GM23338 (cell line): ENCODE measurements at regions not wholly inside any gene's neighbourhood (a gene's known extent, or its start where the extent isn't known, plus 50 kb on each side); places are given as distances from the start of the nearest gene placed in this dataset.

ENCODE experiments used
- ATAC-seq: fragments of 200-7000 bp; cut with Tn5 transposase; 3 replicates; pipeline ENCODE4 v1.9.1; 2020
- DNase-seq: peaks from one replicate; pipeline ENCODE4 v3.0.0-alpha.2; 2015; ENCODE audit warnings: low spot score
- H2AFZ ChIP-seq: fragments of 200-600 bp; sonication (generic); 2 replicates; pipeline ENCODE4 v1.8.0; 2016; ENCODE audit warnings: antibody characterized with exemption, mild to moderate bottlenecking, moderate library complexity
- H3F3A ChIP-seq: fragments of 200-600 bp; sonication (generic); replicated peaks from 2 replicates; pipeline ENCODE4 v1.8.0; 2017; ENCODE audit warnings: antibody characterized with exemption, mixed run types, low read depth
- H3K27ac ChIP-seq: fragments of 200-600 bp; sonication (generic); 2 replicates; pipeline ENCODE4 v1.6.1; 2016; ENCODE audit warnings: low read depth
- H3K27me3 ChIP-seq: fragments of 200-600 bp; sonication (generic); 2 replicates; pipeline ENCODE4 v1.8.0; 2016; ENCODE audit warnings: mild to moderate bottlenecking, mixed run types, moderate library complexity; ENCODE audit not compliant: insufficient read depth
- H3K36me3 ChIP-seq: fragments of 200-600 bp; sonication (generic); 2 replicates; pipeline ENCODE4 v1.8.0; 2016; ENCODE audit warnings: mild to moderate bottlenecking; ENCODE audit not compliant: insufficient read depth
- H3K4me1 ChIP-seq: fragments of 200-600 bp; sonication (generic); 2 replicates; pipeline ENCODE4 v1.8.0; 2016; ENCODE audit warnings: mild to moderate bottlenecking, moderate library complexity; ENCODE audit not compliant: insufficient read depth
- H3K4me2 ChIP-seq: fragments of 200-600 bp; sonication (generic); 2 replicates; pipeline ENCODE4 v1.7.1; 2017; ENCODE audit warnings: mixed run types
- H3K4me3 ChIP-seq: fragments of 200-600 bp; sonication (generic); 2 replicates; pipeline ENCODE4 v1.6.1; 2016; ENCODE audit warnings: mixed run types
- H3K79me2 ChIP-seq: fragments of 200-600 bp; sonication (generic); replicated peaks from 2 replicates; pipeline ENCODE4 v1.8.0; 2017; ENCODE audit warnings: mild to moderate bottlenecking; ENCODE audit not compliant: insufficient read depth
- H3K9me2 ChIP-seq: fragments of 200-600 bp; sonication (generic); 2 replicates; pipeline ENCODE4 v1.8.0; 2017; ENCODE audit not compliant: insufficient read depth
- H4K20me1 ChIP-seq: fragments of 200-600 bp; sonication (generic); replicated peaks from 2 replicates; pipeline ENCODE4 v1.8.0; 2017; ENCODE audit warnings: mild to moderate bottlenecking; ENCODE audit not compliant: insufficient read depth
- H3K27ac Mint-ChIP-seq: 2 replicates; pipeline ENCODE4 v1.8.0; 2020; ENCODE audit warnings: inconsistent platforms, mild to moderate bottlenecking, moderate library complexity, mixed read lengths
- H3K27me3 Mint-ChIP-seq: 3 replicates; pipeline ENCODE4 v1.8.0; 2022; ENCODE audit warnings: low read depth, mild to moderate bottlenecking, moderate library complexity, mixed read lengths, inconsistent platforms; ENCODE audit not compliant: insufficient read depth, poor library complexity
- H3K36me3 Mint-ChIP-seq: 3 replicates; pipeline ENCODE4 v1.8.0; 2021; ENCODE audit warnings: low read depth, mild to moderate bottlenecking, inconsistent platforms, moderate library complexity, mixed read lengths
- H3K4me1 Mint-ChIP-seq: 3 replicates; pipeline ENCODE4 v1.8.0; 2020; ENCODE audit warnings: mild to moderate bottlenecking, inconsistent platforms, mixed read lengths
- H3K4me3 Mint-ChIP-seq: 3 replicates; pipeline ENCODE4 v1.8.0; 2021; ENCODE audit warnings: moderate library complexity, mild to moderate bottlenecking, inconsistent platforms, mixed read lengths
- H3K9me3 Mint-ChIP-seq: 3 replicates; pipeline ENCODE4 v1.8.0; 2020; ENCODE audit warnings: moderate library complexity, mild to moderate bottlenecking, inconsistent platforms, mixed read lengths
- EZH2 ChIP-seq: fragments of 200-600 bp; sonication (generic); IDR thresholded peaks from one replicate; pipeline ENCODE4 v1.8.0; 2017; ENCODE audit warnings: antibody characterized with exemption, mild to moderate bottlenecking, low read depth; ENCODE audit not compliant: unreplicated experiment
- EZH2phosphoT487 ChIP-seq: fragments of 200-600 bp; sonication (generic); IDR thresholded peaks from one replicate; pipeline ENCODE4 v1.8.1; 2018; ENCODE audit warnings: antibody characterized with exemption; ENCODE audit not compliant: unreplicated experiment
- JUNB ChIP-seq: IDR thresholded peaks from one replicate; pipeline ENCODE4 v1.6.1; 2016; ENCODE audit warnings: antibody characterized with exemption; ENCODE audit not compliant: unreplicated experiment
- NANOG ChIP-seq: IDR thresholded peaks from 2 replicates; pipeline ENCODE4 v1.6.1; 2016; ENCODE audit warnings: antibody characterized with exemption, borderline replicate concordance
- POLR2AphosphoS5 ChIP-seq: IDR thresholded peaks from 2 replicates; pipeline ENCODE4 v1.6.1; 2016; ENCODE audit warnings: antibody characterized with exemption, low read depth
- STAT1 ChIP-seq: IDR thresholded peaks from one replicate; pipeline ENCODE4 v1.6.1; 2016; ENCODE audit warnings: antibody characterized with exemption; ENCODE audit not compliant: unreplicated experiment
- ZNF114 ChIP-seq: fragments of 250-450 bp; sonication (Bioruptor Pico); IDR thresholded peaks from 2 replicates; pipeline ENCODE4 v1.5.0; 2020; ENCODE audit warnings: mild to moderate bottlenecking, moderate library complexity
- ZNF331 ChIP-seq: fragments of 250-450 bp; sonication (Bioruptor Pico); IDR thresholded peaks from 2 replicates; pipeline ENCODE4 v1.5.0; 2020; ENCODE audit warnings: low read depth, mild to moderate bottlenecking, moderate library complexity
- TF ChIP-seq, protein P1 (sequence below): IDR thresholded peaks from one replicate; pipeline ENCODE4 v1.6.1; 2018; ENCODE audit warnings: antibody characterized with exemption; ENCODE audit not compliant: unreplicated experiment
- TF ChIP-seq, protein P2 (sequence below), 2 experiments: fragments of 200-600 bp in 1 of 2; sonication (generic) in 1 of 2; conservative IDR thresholded peaks; 2 replicates each; pipeline versions ENCODE4 v1.5.1 to v1.6.1; 2016 to 2017; ENCODE audit warnings: antibody characterized with exemption in 2 of 2, low read depth in 2 of 2, mild to moderate bottlenecking in 2 of 2, moderate library complexity in 1 of 2
- TF ChIP-seq, protein P3 (sequence below): IDR thresholded peaks from 2 replicates; pipeline ENCODE4 v1.6.1; 2016; ENCODE audit warnings: antibody characterized with exemption

DNA sequence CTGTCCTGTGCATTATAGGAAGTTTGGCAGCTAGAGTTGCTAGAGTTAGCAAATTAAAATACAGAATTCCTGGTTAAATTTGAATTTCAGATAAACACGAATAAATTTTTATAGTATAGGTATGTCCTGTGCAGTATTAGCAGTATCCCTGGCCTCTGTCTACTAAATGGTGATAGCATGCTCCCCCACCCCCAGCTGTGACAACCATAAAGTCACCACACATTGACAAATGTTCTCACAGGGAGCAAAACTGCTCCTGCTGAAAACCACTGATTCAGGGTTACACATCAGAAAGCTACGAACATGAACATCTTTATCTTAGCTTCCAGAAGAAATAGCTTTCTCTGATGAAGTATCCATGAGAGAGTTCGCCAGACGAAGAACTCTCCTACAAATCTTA is 91.8 kb upstream of the CCDC112 start:
- no peak overlapping the region for H2AFZ ChIP-seq
- no peaks in the 10 kb centered on the region for H3K27me3 Mint-ChIP-seq
- DNase-seq (no peak), ATAC-seq (no peak)
- no peaks in the 10 kb centered on the region for H3F3A ChIP-seq
- H3K4me2 ChIP-seq, result no peak overlapping the region
- H3K36me3 Mint-ChIP-seq, result no peaks in the 10 kb centered on the region; the same call in 2 of the 3 replicates
- H3K9me3 Mint-ChIP-seq, result no peaks in the 10 kb centered on the region
- H3K4me1 Mint-ChIP-seq, result peaks cover 3% of the 10 kb centered on the region; the same call in 2 of the 3 replicates
- no peak overlapping the region for H3K27ac ChIP-seq
- H3K27ac Mint-ChIP-seq, result no peak overlapping the region
- H3K4me1 ChIP-seq, result no peaks in the 10 kb centered on the region
- no peak overlapping the region for H3K4me3 ChIP-seq
- no peaks in the 10 kb centered on the region for H4K20me1 ChIP-seq
- no peak overlapping the region for H3K4me3 Mint-ChIP-seq
- H3K36me3 ChIP-seq, result no peaks in the 10 kb centered on the region
- no peak for TF ChIP-seq ZNF331 (CRISPR knock-in tag)
- TF ChIP-seq, protein P1, sequence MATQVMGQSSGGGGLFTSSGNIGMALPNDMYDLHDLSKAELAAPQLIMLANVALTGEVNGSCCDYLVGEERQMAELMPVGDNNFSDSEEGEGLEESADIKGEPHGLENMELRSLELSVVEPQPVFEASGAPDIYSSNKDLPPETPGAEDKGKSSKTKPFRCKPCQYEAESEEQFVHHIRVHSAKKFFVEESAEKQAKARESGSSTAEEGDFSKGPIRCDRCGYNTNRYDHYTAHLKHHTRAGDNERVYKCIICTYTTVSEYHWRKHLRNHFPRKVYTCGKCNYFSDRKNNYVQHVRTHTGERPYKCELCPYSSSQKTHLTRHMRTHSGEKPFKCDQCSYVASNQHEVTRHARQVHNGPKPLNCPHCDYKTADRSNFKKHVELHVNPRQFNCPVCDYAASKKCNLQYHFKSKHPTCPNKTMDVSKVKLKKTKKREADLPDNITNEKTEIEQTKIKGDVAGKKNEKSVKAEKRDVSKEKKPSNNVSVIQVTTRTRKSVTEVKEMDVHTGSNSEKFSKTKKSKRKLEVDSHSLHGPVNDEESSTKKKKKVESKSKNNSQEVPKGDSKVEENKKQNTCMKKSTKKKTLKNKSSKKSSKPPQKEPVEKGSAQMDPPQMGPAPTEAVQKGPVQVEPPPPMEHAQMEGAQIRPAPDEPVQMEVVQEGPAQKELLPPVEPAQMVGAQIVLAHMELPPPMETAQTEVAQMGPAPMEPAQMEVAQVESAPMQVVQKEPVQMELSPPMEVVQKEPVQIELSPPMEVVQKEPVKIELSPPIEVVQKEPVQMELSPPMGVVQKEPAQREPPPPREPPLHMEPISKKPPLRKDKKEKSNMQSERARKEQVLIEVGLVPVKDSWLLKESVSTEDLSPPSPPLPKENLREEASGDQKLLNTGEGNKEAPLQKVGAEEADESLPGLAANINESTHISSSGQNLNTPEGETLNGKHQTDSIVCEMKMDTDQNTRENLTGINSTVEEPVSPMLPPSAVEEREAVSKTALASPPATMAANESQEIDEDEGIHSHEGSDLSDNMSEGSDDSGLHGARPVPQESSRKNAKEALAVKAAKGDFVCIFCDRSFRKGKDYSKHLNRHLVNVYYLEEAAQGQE, result no peak
- TF ChIP-seq STAT1, result no peak
- TF ChIP-seq, protein P2, sequence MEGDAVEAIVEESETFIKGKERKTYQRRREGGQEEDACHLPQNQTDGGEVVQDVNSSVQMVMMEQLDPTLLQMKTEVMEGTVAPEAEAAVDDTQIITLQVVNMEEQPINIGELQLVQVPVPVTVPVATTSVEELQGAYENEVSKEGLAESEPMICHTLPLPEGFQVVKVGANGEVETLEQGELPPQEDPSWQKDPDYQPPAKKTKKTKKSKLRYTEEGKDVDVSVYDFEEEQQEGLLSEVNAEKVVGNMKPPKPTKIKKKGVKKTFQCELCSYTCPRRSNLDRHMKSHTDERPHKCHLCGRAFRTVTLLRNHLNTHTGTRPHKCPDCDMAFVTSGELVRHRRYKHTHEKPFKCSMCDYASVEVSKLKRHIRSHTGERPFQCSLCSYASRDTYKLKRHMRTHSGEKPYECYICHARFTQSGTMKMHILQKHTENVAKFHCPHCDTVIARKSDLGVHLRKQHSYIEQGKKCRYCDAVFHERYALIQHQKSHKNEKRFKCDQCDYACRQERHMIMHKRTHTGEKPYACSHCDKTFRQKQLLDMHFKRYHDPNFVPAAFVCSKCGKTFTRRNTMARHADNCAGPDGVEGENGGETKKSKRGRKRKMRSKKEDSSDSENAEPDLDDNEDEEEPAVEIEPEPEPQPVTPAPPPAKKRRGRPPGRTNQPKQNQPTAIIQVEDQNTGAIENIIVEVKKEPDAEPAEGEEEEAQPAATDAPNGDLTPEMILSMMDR (conservative IDR thresholded peaks at IDR 0.05; ENCODE audit: low read depth in 2 of 2), result no peak
- TF ChIP-seq JUNB, result no peak
- no peaks in the 10 kb centered on the region for H3K79me2 ChIP-seq
- H3K27me3 ChIP-seq, result no peaks in the 10 kb centered on the region
- H3K9me2 ChIP-seq, result 0 out of 2 replicates have a peak, but pooled peaks cover 5% of the 10 kb centered on the region

DNA sequence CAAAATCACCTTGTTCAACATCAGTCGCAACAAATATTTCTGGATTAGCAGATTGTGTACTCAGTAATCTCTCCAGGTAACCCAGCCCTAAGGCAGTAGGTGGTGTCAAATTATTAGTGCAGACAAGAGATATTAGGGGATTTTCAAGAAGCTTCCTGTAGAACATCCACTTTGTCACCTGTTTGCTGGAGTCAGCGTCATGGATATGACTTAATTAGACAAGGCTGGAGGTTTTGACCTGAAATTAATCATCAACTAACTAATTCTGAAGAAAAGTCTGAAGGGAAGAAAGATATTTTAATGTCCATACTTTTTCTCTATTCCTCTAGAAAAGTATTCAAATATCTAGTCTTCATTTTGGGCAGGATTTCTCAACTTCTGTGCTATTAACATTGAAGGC is 91.4 kb upstream of the CCDC112 start:
- H3K27me3 Mint-ChIP-seq, result no peaks in the 10 kb centered on the region
- H3K27ac ChIP-seq, result no peak overlapping the region
- no peak overlapping the region for H3K4me2 ChIP-seq
- H3K9me2 ChIP-seq, result 0 out of 2 replicates have a peak, but pooled peaks cover 5% of the 10 kb centered on the region
- ATAC-seq (no peak), DNase-seq (no peak)
- no peaks in the 10 kb centered on the region for H3K79me2 ChIP-seq
- H4K20me1 ChIP-seq, result no peaks in the 10 kb centered on the region
- H3K27me3 ChIP-seq, result no peaks in the 10 kb centered on the region
- no peak overlapping the region for H3K4me3 Mint-ChIP-seq
- no peaks in the 10 kb centered on the region for H3K4me1 ChIP-seq
- H3K9me3 Mint-ChIP-seq, result no peaks in the 10 kb centered on the region
- no peaks in the 10 kb centered on the region for H3K36me3 ChIP-seq
- H3K4me3 ChIP-seq, result no peak overlapping the region
- peaks cover 3% of the 10 kb centered on the region; the same call in 2 of the 3 replicates for H3K4me1 Mint-ChIP-seq
- TF ChIP-seq, protein P3, sequence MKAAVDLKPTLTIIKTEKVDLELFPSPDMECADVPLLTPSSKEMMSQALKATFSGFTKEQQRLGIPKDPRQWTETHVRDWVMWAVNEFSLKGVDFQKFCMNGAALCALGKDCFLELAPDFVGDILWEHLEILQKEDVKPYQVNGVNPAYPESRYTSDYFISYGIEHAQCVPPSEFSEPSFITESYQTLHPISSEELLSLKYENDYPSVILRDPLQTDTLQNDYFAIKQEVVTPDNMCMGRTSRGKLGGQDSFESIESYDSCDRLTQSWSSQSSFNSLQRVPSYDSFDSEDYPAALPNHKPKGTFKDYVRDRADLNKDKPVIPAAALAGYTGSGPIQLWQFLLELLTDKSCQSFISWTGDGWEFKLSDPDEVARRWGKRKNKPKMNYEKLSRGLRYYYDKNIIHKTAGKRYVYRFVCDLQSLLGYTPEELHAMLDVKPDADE, result no peak
- TF ChIP-seq POLR2AphosphoS5 (no peak), JUNB (no peak), NANOG (no peak), ZNF114 (CRISPR knock-in tag) (no peak), EZH2 (no peak), EZH2phosphoT487 (no peak), STAT1 (no peak)
- TF ChIP-seq, protein P2 (conservative IDR thresholded peaks at IDR 0.05; ENCODE audit: low read depth in 2 of 2), result no peak
- TF ChIP-seq, protein P1, result no peak
- H3K27ac Mint-ChIP-seq, result no peak overlapping the region
- no peaks in the 10 kb centered on the region for H3F3A ChIP-seq
- no peaks in the 10 kb centered on the region; the same call in 2 of the 3 replicates for H3K36me3 Mint-ChIP-seq
- no peak overlapping the region for H2AFZ ChIP-seq
